ENCODE measurements at regions not wholly inside any gene's neighbourhood (a gene's known extent, or its start where the extent isn't known, plus 50 kb on each side); places are given as distances from the start of the nearest gene placed in this dataset.

GRCh38 chr9:32844259-32844658 is 60.9 kb downstream of the TMEM215 start:
- Histone ChIP-seq H3K4me1 (ENCODE audit: insufficient read depth) (no peaks in the 10 kb centered on the region), H3K9me3 (no peaks in the 10 kb centered on the region), H3K36me3 (no peaks in the 10 kb centered on the region), H3K27me3 (no peaks in the 10 kb centered on the region), H3K27ac (no peak overlapping the region), H3K4me3 (no peak overlapping the region)
- DNase-seq = no peak
- WGBS, 3 donors = 88 to 96% (median 93%) methylated on average over 6 of the region's 6 CpGs
- intact Hi-C loops (cut with DNase I) = no loop called here
- no peak for TF ChIP-seq POLR2A (IDR thresholded peaks at IDR 0.05)
- no peak for TF ChIP-seq EP300 (IDR thresholded peaks at IDR 0.05)

- Histone ChIP-seq H3K9me3 (no peaks in the 10 kb centered on the region), H3K36me3 (no peaks in the 10 kb centered on the region), H3K27ac (no peak overlapping the region), H3K27me3 (no peaks in the 10 kb centered on the region), H3K4me1 (ENCODE audit: insufficient read depth) (no peaks in the 10 kb centered on the region), H3K4me3 (no peak overlapping the region)
- intact Hi-C loops (cut with DNase I) = loop anchor here in 1 of 4 donors (10.0 kb wide), 1 partner anchor 59 kb away; no protein-coding TSS in a partner anchor
- DNase-seq = no peak
- no peak for TF ChIP-seq CTCF (IDR thresholded peaks at IDR 0.05)
- TF ChIP-seq POLR2A (IDR thresholded peaks at IDR 0.05) = no peak
- no peak for TF ChIP-seq EP300 (IDR thresholded peaks at IDR 0.05)
- WGBS, 3 donors = 61 to 74% (median 74%) methylated on average over 3 of the region's 3 CpGs
These were observed 70.9 kb downstream of the TMEM215 start for GRCh38 chr9:32854271-32854670.

- no peaks in the 10 kb centered on the region for H3K9me3 ChIP-seq
- H3K36me3 ChIP-seq = no peaks in the 10 kb centered on the region
- TF ChIP-seq CTCF (IDR thresholded peaks at IDR 0.05) = no peak
- TF ChIP-seq POLR2A (IDR thresholded peaks at IDR 0.05) = no peak
- no peak for TF ChIP-seq EP300 (IDR thresholded peaks at IDR 0.05)
- no peak for DNase-seq
- H3K27ac ChIP-seq = no peak overlapping the region
- intact Hi-C loops (cut with DNase I) = loop anchor here in 1 of 4 donors (10.0 kb wide), 1 partner anchor 61 kb away; no protein-coding TSS in a partner anchor
- no peak overlapping the region for H3K4me3 ChIP-seq
- WGBS, 3 donors = 62 to 78% (median 77%) methylated on average over 5 of the region's 5 CpGs
- no peaks in the 10 kb centered on the region for H3K4me1 ChIP-seq (ENCODE audit: insufficient read depth)
- no peaks in the 10 kb centered on the region for H3K27me3 ChIP-seq
These were observed 72.4 kb downstream of the TMEM215 start for GRCh38 chr9:32855752-32856151.

- no peaks in the 10 kb centered on the region for H3K9me3 ChIP-seq
- no peak overlapping the region for H3K27ac ChIP-seq
- DNase-seq = no peak
- TF ChIP-seq CTCF (IDR thresholded peaks at IDR 0.05) (no peak), POLR2A (IDR thresholded peaks at IDR 0.05) (no peak), EP300 (IDR thresholded peaks at IDR 0.05) (no peak)
- no peaks in the 10 kb centered on the region for H3K36me3 ChIP-seq
- no peaks in the 10 kb centered on the region for H3K27me3 ChIP-seq
- intact Hi-C loops (cut with DNase I) = no loop called here
- no peak overlapping the region for H3K4me3 ChIP-seq
- WGBS, 3 donors = 34 to 48% (median 40%) methylated on average over 5 of the region's 5 CpGs
- H3K4me1 ChIP-seq (ENCODE audit: insufficient read depth) = no peaks in the 10 kb centered on the region
These were observed 80.0 kb downstream of the TMEM215 start for GRCh38 chr9:32863291-32863690.

GRCh38 chr9:32864971-32865370 is 81.6 kb downstream of the TMEM215 start:
- Histone ChIP-seq H3K4me1 (ENCODE audit: insufficient read depth) (no peaks in the 10 kb centered on the region), H3K4me3 (no peak overlapping the region), H3K36me3 (no peaks in the 10 kb centered on the region), H3K27ac (no peak overlapping the region), H3K27me3 (no peaks in the 10 kb centered on the region), H3K9me3 (no peaks in the 10 kb centered on the region)
- no peak for TF ChIP-seq CTCF (IDR thresholded peaks at IDR 0.05)
- no peak for TF ChIP-seq POLR2A (IDR thresholded peaks at IDR 0.05)
- no peak for TF ChIP-seq EP300 (IDR thresholded peaks at IDR 0.05)
- no peak for DNase-seq
- intact Hi-C loops (cut with DNase I) = no loop called here
